GM23248 (cell line): ENCODE measurements at regions not wholly inside any gene's neighbourhood (a gene's known extent, or its start where the extent isn't known, plus 50 kb on each side); places are given as distances from the start of the nearest gene placed in this dataset. TPM values are rescaled to one million over a fixed set of nuclear protein-coding genes. Genes with fewer than 3 reads are reported as not detected.

Experiments
- DNase-seq: peaks from one replicate; pipeline ENCODE4 v3.0.0-alpha.2; 2015
- H2AFZ ChIP-seq: fragments of 200-600 bp; sonication (generic); 2 replicates; pipeline ENCODE4 v1.6.1; 2016; ENCODE audit warnings: antibody characterized with exemption
- H3F3A ChIP-seq: fragments of 200-600 bp; sonication (generic); 2 replicates; pipeline ENCODE4 v1.6.1; 2016; ENCODE audit warnings: mild to moderate bottlenecking, antibody characterized with exemption, mixed run types; ENCODE audit not compliant: insufficient read depth
- H3K27ac ChIP-seq: fragments of 200-600 bp; sonication (generic); 2 replicates; pipeline ENCODE4 v1.5.1; 2016; ENCODE audit warnings: mild to moderate bottlenecking
- H3K27me3 ChIP-seq: fragments of 200-600 bp; sonication (generic); replicated peaks from 2 replicates; pipeline ENCODE4 v1.6.1; 2016; ENCODE audit warnings: mild to moderate bottlenecking; ENCODE audit not compliant: insufficient read depth
- H3K36me3 ChIP-seq: fragments of 200-600 bp; sonication (generic); 2 replicates; pipeline ENCODE4 v1.6.1; 2016; ENCODE audit warnings: low read depth, mild to moderate bottlenecking
- H3K4me1 ChIP-seq: fragments of 200-600 bp; sonication (generic); 2 replicates; pipeline ENCODE4 v1.6.1; 2016; ENCODE audit warnings: mild to moderate bottlenecking; ENCODE audit not compliant: insufficient read depth
- H3K4me2 ChIP-seq: fragments of 200-600 bp; sonication (generic); one replicate; pipeline ENCODE4 v1.6.1; 2016; ENCODE audit warnings: mild to moderate bottlenecking; ENCODE audit not compliant: unreplicated experiment
- H3K4me3 ChIP-seq: fragments of 200-600 bp; sonication (generic); 2 replicates; pipeline ENCODE4 v1.5.1; 2016; ENCODE audit warnings: mild to moderate bottlenecking
- H3K79me2 ChIP-seq: fragments of 200-600 bp; sonication (generic); 2 replicates; pipeline ENCODE4 v1.6.1; 2016; ENCODE audit warnings: mild to moderate bottlenecking; ENCODE audit not compliant: insufficient read depth
- H3K9ac ChIP-seq: fragments of 200-600 bp; sonication (generic); 2 replicates; pipeline ENCODE4 v1.6.1; 2016; ENCODE audit warnings: mild to moderate bottlenecking
- H3K9me2 ChIP-seq: fragments of 200-600 bp; sonication (generic); 2 replicates; pipeline ENCODE4 v1.6.1; 2016; ENCODE audit warnings: mixed run types, mild to moderate bottlenecking, moderate library complexity; ENCODE audit not compliant: insufficient read depth
- H3K9me3 ChIP-seq: fragments of 200-600 bp; sonication (generic); one replicate; pipeline ENCODE4 v1.6.1; 2017; ENCODE audit warnings: low read depth
- H4K20me1 ChIP-seq: fragments of 200-600 bp; sonication (generic); 2 replicates; pipeline ENCODE4 v1.6.0; 2016; ENCODE audit not compliant: insufficient read depth
- EZH2 ChIP-seq: fragments of 200-600 bp; sonication (generic); IDR thresholded peaks from 2 replicates; pipeline ENCODE4 v1.6.1; 2018; ENCODE audit warnings: antibody characterized with exemption, mild to moderate bottlenecking; ENCODE audit not compliant: insufficient read depth, poor library complexity, severe bottlenecking
- EZH2phosphoT487 ChIP-seq: fragments of 200-600 bp; sonication (generic); IDR thresholded peaks from 2 replicates; pipeline ENCODE4 v1.6.1; 2018; ENCODE audit warnings: antibody characterized with exemption, moderate library complexity, mild to moderate bottlenecking, low read depth; ENCODE audit not compliant: insufficient read depth
- WGBS, 2 experiments: methylation state at CpG; one replicate each; pipeline ENCODE4 v1.1.6; 2015 to 2017; ENCODE audit warnings: low lambda C conversion rate in 2 of 2, low coverage in 1 of 2; ENCODE audit errors: missing lambda C conversion rate in 2 of 2; 5-methylcytosine and 5-hydroxymethylcytosine counted together
- in situ Hi-C: fragments of 300-500 bp; cut with MboI; formaldehyde crosslinking; loops from 2 replicates; pipeline ENCODE4 v1.15.0; 2020
- small RNA-seq: library from RNA; depleted of rRNA; stranded (forward); fragments of <200 nt; gene quantifications from one replicate; pipeline ENCODE3, GENCODE V24; 2014; ENCODE audit warnings: low read depth, low replicate concordance

DNA sequence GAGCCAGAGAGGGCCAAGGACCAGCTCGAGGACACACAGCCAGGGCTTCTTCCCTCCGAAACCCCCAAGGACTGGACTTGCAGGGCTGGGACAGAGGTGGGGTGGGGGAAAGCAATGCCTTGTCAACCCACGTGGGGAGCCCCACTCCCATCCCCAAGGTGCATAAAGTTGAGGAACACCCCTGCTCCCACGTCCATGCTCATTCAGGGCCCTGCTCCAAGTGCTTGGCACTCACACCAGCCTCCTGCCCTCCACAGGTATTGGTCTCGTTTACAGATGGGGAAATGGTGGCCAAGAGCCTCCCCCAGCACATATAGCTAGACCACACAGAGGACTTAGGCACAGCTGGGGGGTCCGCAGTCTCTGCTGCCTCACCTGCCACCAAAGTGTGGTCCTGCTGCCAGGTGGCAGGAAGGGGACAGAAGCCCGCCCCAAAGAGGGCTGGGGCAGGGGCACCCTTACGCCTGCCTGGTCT, 50.5 kb upstream of the CSPG4 start:
- no peak for DNase-seq
- Histone ChIP-seq H3K79me2 (no peaks in the 10 kb centered on the region), H3K9ac (no peak overlapping the region), H3K27ac (no peak overlapping the region), H3K27me3 (no peaks in the 10 kb centered on the region), H4K20me1 (no peaks in the 10 kb centered on the region), H2AFZ (no peak overlapping the region), H3F3A (peaks cover 9% of the 10 kb centered on the region), H3K9me2 (no peaks in the 10 kb centered on the region), H3K4me3 (no peak overlapping the region), H3K36me3 (no peaks in the 10 kb centered on the region), H3K4me2 (no peak overlapping the region), H3K9me3 (no peaks in the 10 kb centered on the region), H3K4me1 (peaks cover 11% of the 10 kb centered on the region)
- no peak for TF ChIP-seq EZH2phosphoT487
- no peak for TF ChIP-seq EZH2
- in situ Hi-C loops, result no loop called here
- 61 to 69% methylated on average over 8 of the region's 8 CpGs for WGBS, 2 experiments

Small RNAs in the stretch of these regions (small RNA-seq; reads per million reads assigned to genes)
- not detected for gene RN7SL319P
